ENCODE measurements at regions not wholly inside any gene's neighbourhood (a gene's known extent, or its start where the extent isn't known, plus 50 kb on each side); places are given as distances from the start of the nearest gene placed in this dataset.

DNA sequence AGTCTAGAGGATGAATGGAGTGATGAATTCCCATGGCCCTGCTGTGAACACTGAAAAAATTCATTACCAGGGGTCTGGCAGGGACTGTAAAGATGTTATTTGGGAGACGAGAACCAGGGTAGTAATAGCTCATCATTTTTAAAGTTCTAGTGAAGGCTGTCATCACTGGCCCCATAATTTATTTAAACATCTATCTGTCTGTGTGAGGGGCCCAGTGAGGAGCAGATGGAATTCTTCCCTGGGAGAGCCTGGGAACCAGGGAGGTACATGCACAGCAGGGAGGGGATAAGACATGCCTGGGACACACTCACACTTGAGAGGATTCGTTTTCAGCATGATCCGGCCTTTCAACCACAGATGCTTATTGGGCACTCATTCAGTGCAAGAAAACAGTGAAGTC, 162.0 kb downstream of the PDGFRA start:
- H3K4me1 ChIP-seq (ENCODE audit: control insufficient read depth, extremely low read depth, insufficient read depth, low read length): no peaks in the 10 kb centered on the region
- H3K4me3 ChIP-seq (replicated peaks in 1 of 3; ENCODE audit: insufficient read depth in 1 of 3, low read depth in 1 of 3, low read length in 3 of 3): no peak overlapping the region
- H3K9ac ChIP-seq (replicated peaks; ENCODE audit: extremely low read depth, insufficient read depth, low read length): no peak overlapping the region
- DNase-seq (ENCODE audit: low read depth, low spot score) (no peak), FAIRE-seq (no peak)
- H3K27ac ChIP-seq (ENCODE audit: insufficient read depth, low read depth, low read length): no peak overlapping the region
- intact Hi-C loops (cut with micrococcal nuclease) (no loop called here), dilution Hi-C loops (cut with MboI; ENCODE audit: extremely low pct_ligation_motif_present, low sequenced_read_pairs) (no loop called here)
- no peaks in the 10 kb centered on the region for H3K9me3 ChIP-seq (replicated peaks; ENCODE audit: control insufficient read depth, insufficient read depth, low read length)
- no peak overlapping the region for H2AFZ ChIP-seq (ENCODE audit: low read depth, low read length)
- H3K36me3 ChIP-seq (ENCODE audit: control insufficient read depth in 2 of 2, extremely low read depth in 1 of 2, insufficient read depth in 2 of 2, low read length in 2 of 2): no peaks in the 10 kb centered on the region
- BruUV-seq (replicated peaks): no TSS peak
- no peak overlapping the region for H3K4me2 ChIP-seq (ENCODE audit: insufficient read depth, low read length)
- POLR2A ChIA-PET: no interaction called here
- CTCF ChIA-PET: no interaction called here
- no peaks in the 10 kb centered on the region for H3K9me1 ChIP-seq (replicated peaks; ENCODE audit: control insufficient read depth, extremely low read depth, insufficient read depth, low read length)
- no peaks in the 10 kb centered on the region for H3K79me2 ChIP-seq (ENCODE audit: control insufficient read depth, insufficient read depth, low read length)
- H3K27me3 ChIP-seq (ENCODE audit: control insufficient read depth in 2 of 2, insufficient read depth in 2 of 2, low read length in 2 of 2): no peaks in the 10 kb centered on the region
- H4K20me1 ChIP-seq (replicated peaks; ENCODE audit: control insufficient read depth, extremely low read depth, insufficient read depth, low read length): no peaks in the 10 kb centered on the region
- TF ChIP-seq FOS (IDR thresholded peaks at IDR 0.05; ENCODE audit: borderline replicate concordance, insufficient read depth, low read length) (no peak), JUN (IDR thresholded peaks at IDR 0.05; ENCODE audit: borderline replicate concordance, insufficient read depth, insufficient read length, low read depth) (no peak)

DNA sequence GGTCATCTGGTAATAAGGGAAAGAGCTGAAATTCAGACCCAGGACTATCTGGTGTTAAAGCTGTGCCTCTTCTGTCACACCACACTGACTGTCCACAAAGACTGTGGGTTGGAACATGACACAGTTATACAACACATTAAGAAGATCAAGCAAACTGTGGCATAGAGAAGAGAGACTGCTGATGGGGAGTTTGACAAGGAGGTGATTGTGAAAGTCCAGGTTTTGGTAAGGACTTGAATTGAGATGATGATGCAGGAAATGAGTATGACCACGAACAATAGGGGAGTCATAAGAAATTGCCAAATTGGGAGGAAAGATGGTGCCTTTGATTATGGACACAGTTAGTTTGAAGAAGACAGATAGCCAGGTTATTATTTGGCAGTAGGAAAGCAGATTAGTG, 163.4 kb downstream of the PDGFRA start:
- DNase-seq (ENCODE audit: low read depth, low spot score) (no peak), FAIRE-seq (no peak)
- no peak overlapping the region for H2AFZ ChIP-seq (ENCODE audit: low read depth, low read length)
- CTCF ChIA-PET: interaction anchor here (1.0 kb wide), 1 partner anchor 35 kb away, joined by 3 read pairs; no protein-coding TSS in a partner anchor
- H3K9me3 ChIP-seq (replicated peaks; ENCODE audit: control insufficient read depth, insufficient read depth, low read length): no peaks in the 10 kb centered on the region
- H3K79me2 ChIP-seq (ENCODE audit: control insufficient read depth, insufficient read depth, low read length): no peaks in the 10 kb centered on the region
- no TSS peak for BruUV-seq (replicated peaks)
- POLR2A ChIA-PET: no interaction called here
- no peak overlapping the region for H3K4me2 ChIP-seq (ENCODE audit: insufficient read depth, low read length)
- no peaks in the 10 kb centered on the region for H3K9me1 ChIP-seq (replicated peaks; ENCODE audit: control insufficient read depth, extremely low read depth, insufficient read depth, low read length)
- no peaks in the 10 kb centered on the region for H4K20me1 ChIP-seq (replicated peaks; ENCODE audit: control insufficient read depth, extremely low read depth, insufficient read depth, low read length)
- intact Hi-C loops (cut with micrococcal nuclease) (no loop called here), dilution Hi-C loops (cut with MboI; ENCODE audit: extremely low pct_ligation_motif_present, low sequenced_read_pairs) (no loop called here)
- no peaks in the 10 kb centered on the region for H3K27me3 ChIP-seq (ENCODE audit: control insufficient read depth in 2 of 2, insufficient read depth in 2 of 2, low read length in 2 of 2)
- no peak overlapping the region for H3K4me3 ChIP-seq (replicated peaks in 1 of 3; ENCODE audit: insufficient read depth in 1 of 3, low read depth in 1 of 3, low read length in 3 of 3)
- TF ChIP-seq, protein P1, sequence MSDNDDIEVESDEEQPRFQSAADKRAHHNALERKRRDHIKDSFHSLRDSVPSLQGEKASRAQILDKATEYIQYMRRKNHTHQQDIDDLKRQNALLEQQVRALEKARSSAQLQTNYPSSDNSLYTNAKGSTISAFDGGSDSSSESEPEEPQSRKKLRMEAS (IDR thresholded peaks at IDR 0.05; ENCODE audit: insufficient read depth, insufficient read length): no peak
- no peak for TF ChIP-seq EZH2 (IDR thresholded peaks at IDR 0.05; ENCODE audit: borderline replicate concordance, low read depth, low read length, severe bottlenecking)
- no peak for TF ChIP-seq POLR2A (IDR thresholded peaks at IDR 0.05; ENCODE audit: low read depth, low read length)
- no peak for TF ChIP-seq GATA2 (IDR thresholded peaks at IDR 0.05; ENCODE audit: insufficient read depth, insufficient read length, low read depth, low read length)
- TF ChIP-seq FOS (IDR thresholded peaks at IDR 0.05; ENCODE audit: borderline replicate concordance, insufficient read depth, low read length): no peak
- TF ChIP-seq CTCF (IDR thresholded peaks at IDR 0.05; ENCODE audit: extremely low read depth in 1 of 2, insufficient read depth in 1 of 2, low read depth in 1 of 2, low read length in 2 of 2): no peak
- TF ChIP-seq POLR2AphosphoS5 (IDR thresholded peaks at IDR 0.05; ENCODE audit: insufficient read depth, low read depth, low read length): no peak
- no peak for TF ChIP-seq MYC (IDR thresholded peaks at IDR 0.05; ENCODE audit: low read depth, low read length)
- TF ChIP-seq JUN (IDR thresholded peaks at IDR 0.05; ENCODE audit: borderline replicate concordance, insufficient read depth, insufficient read length, low read depth): no peak
- no peak overlapping the region for H3K9ac ChIP-seq (replicated peaks; ENCODE audit: extremely low read depth, insufficient read depth, low read length)
- no peaks in the 10 kb centered on the region for H3K36me3 ChIP-seq (ENCODE audit: control insufficient read depth in 2 of 2, extremely low read depth in 1 of 2, insufficient read depth in 2 of 2, low read length in 2 of 2)
- H3K4me1 ChIP-seq (ENCODE audit: control insufficient read depth, extremely low read depth, insufficient read depth, low read length): no peaks in the 10 kb centered on the region
- no peak overlapping the region for H3K27ac ChIP-seq (ENCODE audit: insufficient read depth, low read depth, low read length)
